A673 (cell line): ENCODE measurements at regions not wholly inside any gene's neighbourhood (a gene's known extent, or its start where the extent isn't known, plus 50 kb on each side); places are given as distances from the start of the nearest gene placed in this dataset.

Source experiments
- BruUV-seq: library from RNA; stranded (reverse); fragments of 400-500 nt; replicated peaks from 2 replicates; lab custom pipeline; 2021; lab: Mats Ljungman, UMichigan
- CTCF ChIA-PET: fragments of 300-600 bp; sonication (Branson Sonifier 250); formaldehyde crosslinking; loops from one replicate; lab custom pipeline; 2022; ENCODE audit warnings: antibody characterized with exemption; lab: Charles Lee
- POLR2A ChIA-PET: fragments of 300-600 bp; sonication (Branson Sonifier 250); formaldehyde crosslinking; loops from one replicate; lab custom pipeline; 2022; ENCODE audit warnings: antibody characterized with exemption; ENCODE audit not compliant: low non-redundant PET; lab: Charles Lee
- DNase-seq: peaks from one replicate; pipeline ENCODE4 v3.0.0-alpha.2; 2015; ENCODE audit warnings: low spot score
- H3K27ac ChIP-seq: fragments of 200-600 bp; sonication (generic); 2 replicates; pipeline ENCODE4 v1.5.1; 2016; ENCODE audit warnings: mixed run types, low read depth, mild to moderate bottlenecking, mixed read lengths, antibody characterized with exemption, low read length; ENCODE audit not compliant: poor library complexity, severe bottlenecking
- H3K27me3 ChIP-seq: fragments of 200-600 bp; sonication (generic); replicated peaks from 2 replicates; pipeline ENCODE4 v1.6.1; 2017; ENCODE audit warnings: mixed run types, low read depth, mild to moderate bottlenecking, mixed read lengths, antibody characterized with exemption, low read length; ENCODE audit not compliant: insufficient read depth, poor library complexity
- H3K36me3 ChIP-seq: fragments of 200-600 bp; sonication (generic); 2 replicates; pipeline ENCODE4 v1.6.1; 2016; ENCODE audit warnings: mixed run types, mild to moderate bottlenecking, mixed read lengths, antibody characterized with exemption, low read length; ENCODE audit not compliant: insufficient read depth, poor library complexity, severe bottlenecking
- H3K4me1 ChIP-seq: fragments of 200-600 bp; sonication (generic); 2 replicates; pipeline ENCODE4 v1.6.1; 2017; ENCODE audit warnings: mixed run types, mild to moderate bottlenecking, mixed read lengths, antibody characterized with exemption, low read length; ENCODE audit not compliant: insufficient read depth, poor library complexity, severe bottlenecking
- H3K4me3 ChIP-seq: fragments of 200-600 bp; sonication (generic); 2 replicates; pipeline ENCODE4 v1.5.1; 2016; ENCODE audit warnings: low read depth, mixed run types, mild to moderate bottlenecking, mixed read lengths, low read length; ENCODE audit not compliant: poor library complexity, severe bottlenecking
- H3K9me3 ChIP-seq: fragments of 200-600 bp; sonication (generic); 2 replicates; pipeline ENCODE4 v1.6.1; 2016; ENCODE audit warnings: mixed run types, low read depth, mild to moderate bottlenecking, mixed read lengths, antibody characterized with exemption, low read length; ENCODE audit not compliant: poor library complexity, severe bottlenecking
- CTCF ChIP-seq: fragments of 300-800, 200-600 bp; sonication (generic); conservative IDR thresholded peaks from 2 replicates; pipeline ENCODE4 v1.5.1; 2017; ENCODE audit warnings: low read depth, mild to moderate bottlenecking, antibody characterized with exemption, low read length, moderate library complexity, mixed read lengths
- EZH2 ChIP-seq: fragments of 200-600 bp; sonication (generic); IDR thresholded peaks from 2 replicates; pipeline ENCODE4 v1.6.1; 2017; ENCODE audit warnings: borderline replicate concordance, low read depth, mild to moderate bottlenecking, mixed read lengths, antibody characterized with exemption, low read length; ENCODE audit not compliant: poor library complexity, severe bottlenecking
- intact Hi-C: fragments of 100-400 bp; cut with micrococcal nuclease; formaldehyde crosslinking; loops from one replicate; pipeline ENCODE4 v1.10.0; 2022; ENCODE audit not compliant: unreplicated experiment

- no peak for DNase-seq
- Histone ChIP-seq H3K4me3 (no peak overlapping the region), H3K27me3 (peaks cover 54% of the 10 kb centered on the region), H3K4me1 (no peaks in the 10 kb centered on the region), H3K27ac (no peak overlapping the region), H3K9me3 (peaks cover 4% of the 10 kb centered on the region), H3K36me3 (no peaks in the 10 kb centered on the region)
- ChIA-PET POLR2A (no interaction called here), CTCF (no interaction called here)
- TF ChIP-seq EZH2 (no peak), CTCF (no peak)
- no TSS peak for BruUV-seq
- intact Hi-C loops: no loop called here
Observed at GRCh38 chr7:28882869-28883470, 75.2 kb downstream of the TRIL start.

- POLR2A ChIA-PET: no interaction called here
- H3K36me3 ChIP-seq: no peaks in the 10 kb centered on the region
- intact Hi-C loops: no loop called here
- no TSS peak for BruUV-seq
- no peaks in the 10 kb centered on the region for H3K4me1 ChIP-seq
- no peaks in the 10 kb centered on the region for H3K9me3 ChIP-seq
- CTCF ChIA-PET: no interaction called here
- peaks cover 41% of the 10 kb centered on the region for H3K27me3 ChIP-seq
- no peak overlapping the region for H3K4me3 ChIP-seq
- DNase-seq: no peak
- no peak for TF ChIP-seq EZH2
- no peak for TF ChIP-seq CTCF
- no peak overlapping the region for H3K27ac ChIP-seq
Observed at GRCh38 chr7:28879105-28879504, 79.0 kb downstream of the TRIL start.

- no peak for DNase-seq
- CTCF ChIA-PET: interaction anchor here (0.6 kb wide), 1 partner anchor 46 kb away, joined by 3 read pairs; no protein-coding TSS in a partner anchor
Observed at GRCh38 chr7:28878481-28878880, 79.6 kb downstream of the TRIL start.

More at GRCh38 chr7:28878481-28878880, 79.6 kb downstream of the TRIL start:
- Histone ChIP-seq H3K27ac (no peak overlapping the region), H3K36me3 (no peaks in the 10 kb centered on the region), H3K4me1 (no peaks in the 10 kb centered on the region), H3K27me3 (peaks cover 34% of the 10 kb centered on the region), H3K4me3 (no peak overlapping the region), H3K9me3 (no peaks in the 10 kb centered on the region)
- intact Hi-C loops: no loop called here
- POLR2A ChIA-PET: interaction anchor here (0.7 kb wide), 1 partner anchor 419 kb away, joined by 3 read pairs; no protein-coding TSS in a partner anchor
- no TSS peak for BruUV-seq
- TF ChIP-seq EZH2 (no peak), CTCF (no peak)
